MM.1S (cell line): ENCODE measurements at regions not wholly inside any gene's neighbourhood (a gene's known extent, or its start where the extent isn't known, plus 50 kb on each side); places are given as distances from the start of the nearest gene placed in this dataset.

Experiments
- EZH2 ChIP-seq: fragments of 300-600 bp; sonication (generic); optimal IDR thresholded peaks from 2 replicates; pipeline ENCODE3; 2017; ENCODE audit warnings: low read depth, mild to moderate bottlenecking, antibody characterized with exemption, low read length, mixed read lengths
- EZH2phosphoT487 ChIP-seq: fragments of 300-600 bp; sonication (generic); IDR thresholded peaks from 2 replicates; pipeline ENCODE4 v1.6.1; 2018; ENCODE audit warnings: antibody characterized with exemption, low read length
- TF ChIP-seq, protein P1 (sequence below): fragments of 300-600 bp; sonication (generic); IDR thresholded peaks from 2 replicates; pipeline ENCODE4 v1.5.1; 2016; ENCODE audit warnings: antibody characterized with exemption, low read length, mixed read lengths

GRCh38 chr3:162437480-162437879, 940.9 kb downstream of the OTOL1 start:
- TF ChIP-seq, protein P1, sequence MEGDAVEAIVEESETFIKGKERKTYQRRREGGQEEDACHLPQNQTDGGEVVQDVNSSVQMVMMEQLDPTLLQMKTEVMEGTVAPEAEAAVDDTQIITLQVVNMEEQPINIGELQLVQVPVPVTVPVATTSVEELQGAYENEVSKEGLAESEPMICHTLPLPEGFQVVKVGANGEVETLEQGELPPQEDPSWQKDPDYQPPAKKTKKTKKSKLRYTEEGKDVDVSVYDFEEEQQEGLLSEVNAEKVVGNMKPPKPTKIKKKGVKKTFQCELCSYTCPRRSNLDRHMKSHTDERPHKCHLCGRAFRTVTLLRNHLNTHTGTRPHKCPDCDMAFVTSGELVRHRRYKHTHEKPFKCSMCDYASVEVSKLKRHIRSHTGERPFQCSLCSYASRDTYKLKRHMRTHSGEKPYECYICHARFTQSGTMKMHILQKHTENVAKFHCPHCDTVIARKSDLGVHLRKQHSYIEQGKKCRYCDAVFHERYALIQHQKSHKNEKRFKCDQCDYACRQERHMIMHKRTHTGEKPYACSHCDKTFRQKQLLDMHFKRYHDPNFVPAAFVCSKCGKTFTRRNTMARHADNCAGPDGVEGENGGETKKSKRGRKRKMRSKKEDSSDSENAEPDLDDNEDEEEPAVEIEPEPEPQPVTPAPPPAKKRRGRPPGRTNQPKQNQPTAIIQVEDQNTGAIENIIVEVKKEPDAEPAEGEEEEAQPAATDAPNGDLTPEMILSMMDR: no peak
- TF ChIP-seq EZH2: no peak
- TF ChIP-seq EZH2phosphoT487: no peak
